Esophagus muscularis mucosa (tissue), 3 donors: ENCODE measurements at regions not wholly inside any gene's neighbourhood (a gene's known extent, or its start where the extent isn't known, plus 50 kb on each side); places are given as distances from the start of the nearest gene placed in this dataset.
"Not testable (repeated sequence)": the region's sequence is repeated elsewhere in the genome, so short reads cannot be mapped to it uniquely, and the experiment has no call there.

Experiments
- CTCF ChIP-seq, 3 experiments: fragments of 200-600 bp in 2 of 3; fragments of 450-650 bp in 1 of 3; sonication (generic) in 2 of 3; IDR thresholded peaks; one replicate each; pipeline ENCODE4 v1.5.1; 2017 to 2019; ENCODE audit warnings: antibody characterized with exemption in 3 of 3, mild to moderate bottlenecking in 2 of 3, moderate library complexity in 1 of 3
- POLR2A ChIP-seq: fragments of 450-650 bp; IDR thresholded peaks from one replicate; pipeline ENCODE4 v1.6.1; 2017; ENCODE audit warnings: antibody characterized with exemption, moderate library complexity, mild to moderate bottlenecking, low read depth
- POLR2AphosphoS5 ChIP-seq, 2 donors: sonication (generic); formaldehyde crosslinking; IDR thresholded peaks; one replicate each; pipeline ENCODE4 v1.6.1; 2017; ENCODE audit warnings: antibody characterized with exemption in 2 of 2

GRCh38 chrX:89757767-89758166 lies 163.9 kb upstream of the TGIF2LX start:
- peak; percentile 28 to 50 (median 47) for TF ChIP-seq CTCF (IDR thresholded peaks at IDR 0.05)
- not testable (repeated sequence) for TF ChIP-seq POLR2AphosphoS5 (IDR thresholded peaks at IDR 0.05); POLR2A
